Erythroblast (primary cell): ENCODE measurements at regions not wholly inside any gene's neighbourhood (a gene's known extent, or its start where the extent isn't known, plus 50 kb on each side); places are given as distances from the start of the nearest gene placed in this dataset.
"Not testable (repeated sequence)": the region's sequence is repeated elsewhere in the genome, so short reads cannot be mapped to it uniquely, and the experiment has no call there.

Experiments used
- DNase-seq, 2 experiments: peaks; one replicate each; lab custom pipeline; 2025; lab: John Stamatoyannopoulos, UW
- POLR2A ChIP-seq: IDR thresholded peaks from 2 replicates; pipeline ENCODE4 v1.6.1; 2011; ENCODE audit warnings: mild to moderate bottlenecking, low read length

DNA sequence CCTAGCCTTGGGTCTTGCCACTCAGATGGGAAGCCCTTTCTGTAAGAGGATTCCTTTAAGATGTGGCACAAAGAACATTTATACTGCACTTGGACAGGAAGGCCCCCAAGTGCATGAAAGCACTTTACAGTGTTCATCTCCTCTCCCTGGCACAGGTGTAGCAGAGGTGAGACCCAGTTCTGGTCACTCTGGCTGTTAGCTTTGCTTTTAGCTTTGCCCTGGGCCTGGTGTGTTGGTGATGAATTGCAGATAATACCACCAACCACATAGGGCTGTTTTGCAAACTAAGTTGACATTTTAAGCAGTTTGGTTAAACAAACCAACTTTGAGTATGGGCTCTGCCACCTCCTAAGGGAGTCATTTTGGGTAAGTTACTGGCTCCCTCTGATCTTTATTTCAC is 296.3 kb downstream of the BCL2L11 start:
- not testable (repeated sequence) for DNase-seq

DNA sequence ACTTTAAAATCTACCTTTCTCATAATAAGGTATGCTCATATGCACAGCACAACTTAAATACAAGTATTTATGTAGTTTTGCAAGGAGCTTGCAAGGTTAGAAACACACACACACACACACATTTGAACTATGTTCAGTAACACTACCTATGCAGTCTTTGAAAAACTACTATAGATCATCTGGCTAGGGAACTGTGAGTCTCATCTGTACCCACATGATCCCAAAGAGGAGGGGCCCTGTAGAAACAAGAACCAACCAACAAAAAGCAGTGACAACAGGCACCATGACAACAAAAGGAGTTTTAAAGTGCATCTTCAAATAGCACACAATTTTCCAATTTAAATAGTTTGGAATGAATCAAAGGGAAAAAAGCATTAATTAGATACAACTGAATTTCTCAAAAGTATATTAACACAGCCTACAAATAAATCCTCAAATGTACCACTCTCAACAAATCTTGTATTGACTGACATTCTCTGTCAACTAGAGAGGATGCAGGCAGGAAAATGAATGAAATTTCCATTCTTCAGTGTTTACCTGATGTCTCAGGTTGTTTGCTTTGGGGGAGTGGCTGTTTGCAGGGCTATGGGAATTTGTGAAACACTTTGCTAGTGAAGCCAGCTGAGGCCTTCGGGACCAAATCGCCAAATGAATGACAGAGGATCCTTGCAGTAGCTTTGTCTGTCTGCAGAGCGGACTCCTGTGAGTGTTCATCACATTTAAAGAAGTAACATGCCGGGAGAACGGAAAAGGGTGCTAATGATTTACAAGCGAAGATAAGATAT is 297.6 kb downstream of the BCL2L11 start:
- DNase-seq, result not testable (repeated sequence)
- peak; percentile 62 for TF ChIP-seq POLR2A

DNA sequence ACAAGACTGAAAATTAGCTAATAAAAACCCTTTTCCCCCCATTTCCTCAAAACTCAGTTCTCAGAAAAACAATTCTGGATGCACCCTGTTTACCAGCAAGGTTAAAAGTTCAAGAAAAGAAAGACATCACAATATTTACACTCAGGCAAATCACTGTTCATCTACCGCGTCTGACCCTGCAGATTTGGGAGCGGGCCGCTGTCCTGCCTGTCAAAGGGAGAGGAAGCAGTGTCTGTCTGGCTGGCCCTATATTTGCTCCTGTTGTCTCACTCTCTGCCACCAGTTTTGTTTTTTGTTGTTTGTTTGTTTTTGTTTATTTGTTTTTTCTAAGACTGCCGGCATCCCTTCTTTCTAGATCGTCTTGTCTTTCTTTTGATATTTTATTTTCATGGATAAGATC is 299.4 kb downstream of the BCL2L11 start:
- DNase-seq, result not testable (repeated sequence)

DNA sequence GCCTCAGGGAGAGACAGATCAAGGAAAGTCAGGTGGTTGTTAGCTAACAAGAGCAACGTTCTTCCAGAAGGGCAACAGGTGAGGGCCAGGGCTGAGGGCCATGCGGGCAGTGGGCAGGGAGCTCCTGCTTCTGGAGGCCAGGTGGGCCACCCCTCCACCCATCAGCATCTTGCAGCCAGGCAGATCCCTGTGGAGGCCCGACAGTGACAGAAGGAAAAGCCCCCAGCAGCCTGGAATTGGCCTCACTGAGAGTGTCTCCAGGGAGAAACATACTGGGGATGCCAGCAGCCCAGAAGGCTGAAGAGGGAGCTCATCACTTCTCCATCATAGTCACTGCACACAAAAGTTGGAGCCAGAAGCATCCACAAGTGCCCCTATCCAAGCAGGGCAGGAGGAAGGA is 300.1 kb downstream of the BCL2L11 start:
- DNase-seq, result not testable (repeated sequence)

DNA sequence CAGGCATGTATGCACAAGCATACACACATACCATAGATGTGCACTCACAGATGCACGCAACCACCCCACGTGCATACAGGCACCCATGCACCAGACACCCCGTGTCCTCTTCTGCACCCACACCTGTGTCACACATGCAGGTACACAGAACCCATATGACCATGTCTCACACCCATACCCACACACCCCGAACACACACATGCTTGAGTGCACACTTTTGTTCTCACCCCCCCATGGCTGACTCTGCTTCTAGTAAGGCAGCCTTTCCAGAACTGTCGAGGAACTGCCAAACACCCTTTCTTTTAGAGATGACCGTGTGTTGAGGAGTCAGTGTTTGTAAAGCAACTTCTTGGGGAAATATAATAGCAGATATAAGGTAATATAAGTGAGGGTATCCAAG is 301.2 kb downstream of the BCL2L11 start:
- DNase-seq, result not testable (repeated sequence)

GRCh38 chr2:111422562-111422961 is 301.8 kb downstream of the BCL2L11 start:
- DNase-seq, result not testable (repeated sequence)

DNA sequence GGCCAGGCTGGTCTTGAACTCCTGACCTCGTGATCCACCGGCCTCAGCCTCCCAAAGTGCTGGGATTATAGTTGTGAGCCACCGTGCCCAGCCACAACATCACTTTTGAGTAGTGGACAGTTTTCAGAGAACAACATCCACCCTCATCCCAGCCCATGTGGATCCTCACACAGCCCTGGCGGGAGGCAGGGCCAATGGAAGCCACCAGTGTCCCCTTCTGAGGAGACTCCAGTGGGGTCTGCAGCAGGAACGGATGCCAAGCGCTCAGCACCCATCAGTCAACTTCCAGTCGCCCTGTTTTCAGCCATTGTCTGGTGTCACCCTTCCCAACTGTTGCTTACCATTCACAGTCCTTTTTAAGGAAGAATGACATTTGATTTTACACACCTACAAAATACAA is 302.5 kb downstream of the BCL2L11 start:
- not testable (repeated sequence) for DNase-seq

DNA sequence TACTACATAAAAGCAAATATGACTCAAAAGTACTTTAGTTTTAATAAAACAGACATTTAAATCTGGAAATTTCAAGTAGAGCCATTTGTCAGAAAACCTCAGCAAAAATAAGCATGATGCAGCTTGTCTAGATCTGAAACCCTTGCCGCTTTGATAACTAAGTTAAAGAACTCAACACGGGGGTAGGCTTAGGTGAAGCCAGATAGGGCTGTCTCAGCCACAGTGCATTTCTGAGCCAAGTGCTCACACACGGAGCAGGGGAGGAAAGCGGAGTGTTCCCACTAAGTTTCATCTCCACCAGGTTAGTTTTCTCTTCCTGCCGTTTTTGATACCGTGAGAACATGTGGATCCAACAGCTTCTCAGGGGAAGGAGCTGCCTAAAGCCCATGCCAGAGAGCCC is 303.5 kb downstream of the BCL2L11 start:
- DNase-seq, result not testable (repeated sequence)

- not testable (repeated sequence) for DNase-seq
Measured at GRCh38 chr2:111424851-111425309, 304.2 kb downstream of the BCL2L11 start.

GRCh38 chr2:111425789-111426201 is 305.1 kb downstream of the BCL2L11 start:
- not testable (repeated sequence) for DNase-seq

GRCh38 chr2:111427346-111427745 is 306.6 kb downstream of the BCL2L11 start:
- DNase-seq, result not testable (repeated sequence)

GRCh38 chr2:111428915-111429314 is 308.2 kb downstream of the BCL2L11 start:
- not testable (repeated sequence) for DNase-seq

DNA sequence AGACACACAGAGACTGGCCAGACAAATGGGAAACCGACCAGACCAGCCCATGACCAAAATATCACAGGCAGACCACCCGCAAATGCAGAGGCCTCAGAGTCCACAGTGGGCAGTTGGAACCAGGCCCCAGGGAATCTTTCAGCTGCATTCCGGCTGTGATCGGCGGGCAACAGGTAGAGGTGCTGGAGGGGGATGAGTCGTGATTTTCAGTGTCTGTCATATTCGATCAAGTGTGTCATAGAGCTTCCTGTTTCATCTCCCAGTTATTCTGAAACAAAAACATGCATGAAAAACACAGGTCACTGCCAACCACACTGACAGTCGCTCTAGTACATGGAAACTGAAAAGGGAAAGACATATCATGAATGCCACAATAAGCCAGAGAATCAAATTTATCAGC is 308.6 kb downstream of the BCL2L11 start:
- not testable (repeated sequence) for DNase-seq

DNA sequence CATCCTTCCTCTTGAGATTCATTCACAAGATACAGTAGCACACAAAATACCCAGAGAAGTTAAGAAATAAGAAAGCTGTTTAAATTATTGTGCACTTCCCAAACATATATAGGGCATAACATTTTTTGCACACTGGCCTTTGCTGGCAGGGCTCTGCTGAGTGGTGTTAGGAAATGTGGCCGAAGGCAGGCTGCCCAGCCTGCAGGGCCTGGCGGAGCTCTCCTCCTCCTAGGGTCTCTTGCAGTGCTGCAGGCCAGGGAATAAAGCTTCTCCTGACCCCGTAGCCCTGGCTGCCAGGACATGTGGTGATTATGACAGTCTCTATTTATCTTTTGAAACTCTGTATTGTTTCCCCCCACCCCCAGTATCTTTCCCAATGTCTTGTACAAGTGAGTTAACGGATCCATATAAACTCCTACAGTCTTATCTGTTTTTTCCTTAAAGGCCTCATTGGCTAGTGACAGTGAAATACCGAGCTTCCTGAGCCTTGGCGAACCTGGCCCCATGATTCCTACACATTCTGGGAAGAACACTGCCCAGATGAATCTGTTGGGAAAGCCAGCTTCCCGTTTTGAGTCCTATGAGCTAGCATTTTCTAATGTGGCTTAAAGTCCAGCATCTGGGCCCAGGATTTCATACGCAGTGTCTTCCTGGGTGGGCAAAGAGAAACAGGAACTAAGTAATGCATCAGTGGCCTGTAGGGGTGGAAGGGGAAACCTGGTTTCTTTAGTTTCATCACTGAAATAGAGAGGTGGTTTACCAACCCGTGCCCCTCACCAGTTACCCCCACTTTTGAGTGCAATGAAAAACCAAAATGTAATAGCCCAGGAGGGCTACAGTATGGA is 310.3 kb downstream of the BCL2L11 start:
- DNase-seq, result not testable (repeated sequence)

- DNase-seq, result not testable (repeated sequence)
Measured at GRCh38 chr2:111432423-111432822, 311.7 kb downstream of the BCL2L11 start.

- DNase-seq, result not testable (repeated sequence)
Measured at GRCh38 chr2:111432916-111433499, 312.3 kb downstream of the BCL2L11 start.
